Upper lobe of left lung (tissue), 6 donors: ENCODE measurements at regions not wholly inside any gene's neighbourhood (a gene's known extent, or its start where the extent isn't known, plus 50 kb on each side); places are given as distances from the start of the nearest gene placed in this dataset.
"Not testable (repeated sequence)": the region's sequence is repeated elsewhere in the genome, so short reads cannot be mapped to it uniquely, and the experiment has no call there.

Source experiments
- ATAC-seq, 2 donors: fragments of 200-7000 bp; cut with Tn5 transposase; one replicate each; pipeline ENCODE4 v1.9.1; 2022; ENCODE audit warnings: mild to moderate bottlenecking in 2 of 2, moderate library complexity in 2 of 2; ENCODE audit not compliant: low FRiP score in 2 of 2
- DNase-seq, 2 donors: peaks; one replicate each; pipeline ENCODE4 v3.0.0-alpha.2; 2019 to 2020
- H3K27ac ChIP-seq, 4 donors: fragments of 200-600 bp; sonication (generic); one replicate each; pipeline ENCODE4 v1.5.1; 2016 to 2019
- H3K27me3 ChIP-seq, 4 donors: fragments of 200-600 bp; sonication (generic); one replicate each; pipeline ENCODE4 v1.5.1; 2017 to 2019
- H3K36me3 ChIP-seq, 4 donors: fragments of 200-600 bp; sonication (generic); one replicate each; pipeline ENCODE4 v1.5.1; 2016 to 2019
- H3K4me1 ChIP-seq, 4 donors: fragments of 200-600 bp; sonication (generic); one replicate each; pipeline ENCODE4 v1.5.1; 2018 to 2019
- H3K4me3 ChIP-seq, 4 donors: fragments of 200-600 bp; sonication (generic); one replicate each; pipeline ENCODE4 v1.5.1; 2017 to 2019; ENCODE audit warnings: mild to moderate bottlenecking in 2 of 4, moderate library complexity in 1 of 4
- H3K9me3 ChIP-seq, 4 donors: fragments of 200-600 bp; sonication (generic); one replicate each; pipeline ENCODE4 v1.5.1; 2018 to 2019
- CTCF ChIP-seq, 6 experiments: fragments of 450-650 bp in 4 of 6; fragments of 200-600 bp in 2 of 6; sonication (generic) in 2 of 6; IDR thresholded peaks; one replicate each; pipeline ENCODE4 v1.5.1; 2016 to 2019; ENCODE audit warnings: antibody characterized with exemption in 6 of 6
- EP300 ChIP-seq, 4 donors: sonication (generic); formaldehyde crosslinking; IDR thresholded peaks; one replicate each; pipeline ENCODE4 v1.5.1; 2017; ENCODE audit warnings: antibody characterized with exemption in 4 of 4, control low read depth in 2 of 4
- POLR2A ChIP-seq, 4 donors: fragments of 450-650 bp; IDR thresholded peaks; one replicate each; pipeline ENCODE4 v1.5.1; 2016 to 2017; ENCODE audit warnings: antibody characterized with exemption in 4 of 4, mild to moderate bottlenecking in 2 of 4
- POLR2AphosphoS5 ChIP-seq, 2 donors: sonication (generic); formaldehyde crosslinking; IDR thresholded peaks; one replicate each; pipeline ENCODE4 v1.5.1; 2017; ENCODE audit warnings: antibody characterized with exemption in 2 of 2
- WGBS, 2 donors: methylation state at CpG; one replicate each; pipeline ENCODE4 v1.1.5; 2017 to 2018; 5-methylcytosine and 5-hydroxymethylcytosine counted together
- donor health status: DM: no; HTN: no; CAD: no; lungs with moderate emphysema.
- donor health status: DM: no; HTN: yes; CAD: no; lungs with severe emphysema.

- 54 to 64% methylated on average over 3 of the region's 3 CpGs for WGBS, 2 donors
- Histone ChIP-seq H3K4me1 (peaks cover 0 to 4% (median 0%) of the 10 kb centered on the region in 4 donors), H3K4me3 (no peak overlapping the region), H3K36me3 (no peaks in the 10 kb centered on the region), H3K27me3 (no peaks in the 10 kb centered on the region), H3K27ac (peak overlapping the region in 1 of 4 donors; percentile 1), H3K9me3 (no peaks in the 10 kb centered on the region)
- TF ChIP-seq POLR2AphosphoS5 (IDR thresholded peaks at IDR 0.05) (no peak), POLR2A (IDR thresholded peaks at IDR 0.05) (no peak), EP300 (IDR thresholded peaks at IDR 0.05) (no peak), CTCF (IDR thresholded peaks at IDR 0.05) (no peak)
- ATAC-seq (peak in 1 of 2 donors; percentile 78), DNase-seq (no peak)
These were observed 72.1 kb upstream of the EGFR start for GRCh38 chr7:54946764-54947163.

- Histone ChIP-seq H3K27ac (no peak overlapping the region), H3K36me3 (no peaks in the 10 kb centered on the region), H3K4me3 (no peak overlapping the region), H3K9me3 (no peaks in the 10 kb centered on the region), H3K4me1 (peaks cover 0 to 4% (median 0%) of the 10 kb centered on the region in 4 donors), H3K27me3 (no peaks in the 10 kb centered on the region)
- no peak for ATAC-seq
- no peak for TF ChIP-seq CTCF (IDR thresholded peaks at IDR 0.05)
- TF ChIP-seq POLR2A (IDR thresholded peaks at IDR 0.05): no peak
- 85 to 90% methylated on average over 4 of the region's 4 CpGs for WGBS, 2 donors
- no peak for DNase-seq
These were observed 71.6 kb upstream of the EGFR start for GRCh38 chr7:54947266-54947665.

GRCh38 chr7:54949514-54949913 lies 69.3 kb upstream of the EGFR start:
- ATAC-seq, H3K27me3 ChIP-seq, H3K4me1 ChIP-seq, H3K27ac ChIP-seq, H3K36me3 ChIP-seq, H3K9me3 ChIP-seq, DNase-seq, H3K4me3 ChIP-seq: not testable (repeated sequence)
- WGBS, 2 donors: 86 to 97% methylated on average over 1 of the region's 1 CpG

- ATAC-seq: no peak
These were observed 63.5 kb upstream of the EGFR start for GRCh38 chr7:54955296-54955695.

GRCh38 chr7:54955696-54956420 lies 63.0 kb upstream of the EGFR start:
- ATAC-seq: no peak
- 90 to 91% methylated on average over 7 to 8 of the region's 8 CpGs for WGBS, 2 donors
- H3K27me3 ChIP-seq: no peaks in the 10 kb centered on the region

More at GRCh38 chr7:54955296-54955695, 63.5 kb upstream of the EGFR start:
- no peak for DNase-seq
- no peaks in the 10 kb centered on the region for H3K4me1 ChIP-seq
- H3K36me3 ChIP-seq: no peaks in the 10 kb centered on the region
- 43 to 67% methylated on average over 2 of the region's 2 CpGs for WGBS, 2 donors
- TF ChIP-seq CTCF (IDR thresholded peaks at IDR 0.05): no peak
- H3K27ac ChIP-seq: no peak overlapping the region
- H3K27me3 ChIP-seq: no peaks in the 10 kb centered on the region
- no peaks in the 10 kb centered on the region for H3K9me3 ChIP-seq
- H3K4me3 ChIP-seq: no peak overlapping the region

More at GRCh38 chr7:54955696-54956420, 63.0 kb upstream of the EGFR start:
- Histone ChIP-seq H3K4me3 (no peak overlapping the region), H3K9me3 (no peaks in the 10 kb centered on the region), H3K36me3 (no peaks in the 10 kb centered on the region), H3K27ac (no peak overlapping the region), H3K4me1 (no peaks in the 10 kb centered on the region)
- DNase-seq: no peak
- no peak for TF ChIP-seq POLR2A (IDR thresholded peaks at IDR 0.05)
- no peak for TF ChIP-seq CTCF (IDR thresholded peaks at IDR 0.05)
